Activated CD8-positive, alpha-beta memory T cell treated with anti-CD3 and anti-CD28 coated beads, Interleukin-2, amount 50 U/mL, for 4 hours (primary cell): ENCODE measurements at regions not wholly inside any gene's neighbourhood (a gene's known extent, or its start where the extent isn't known, plus 50 kb on each side); places are given as distances from the start of the nearest gene placed in this dataset.

Experiments used
- DNase-seq: peaks from one replicate; pipeline ENCODE4 v3.0.0-alpha.2; 2020

DNA sequence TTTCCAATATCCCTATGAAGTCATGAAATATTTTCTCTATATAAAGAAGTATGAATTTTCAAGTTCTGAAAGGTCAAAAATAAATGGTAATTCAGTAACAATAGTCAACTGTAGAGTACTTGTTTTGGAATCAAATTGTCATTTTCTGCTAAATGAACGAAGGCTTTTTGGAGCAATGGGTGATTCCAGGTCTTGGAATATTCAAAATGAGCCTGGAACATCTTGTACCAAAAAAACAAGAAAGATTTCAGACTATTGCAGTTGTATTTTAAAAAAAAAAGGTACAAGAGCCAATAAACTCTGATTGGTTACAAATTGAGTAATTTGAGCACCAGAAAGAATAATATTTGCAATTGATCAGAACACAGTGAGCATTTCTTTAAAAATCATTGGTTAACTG, 730.1 kb downstream of the DTWD2 start:
- no peak for DNase-seq

DNA sequence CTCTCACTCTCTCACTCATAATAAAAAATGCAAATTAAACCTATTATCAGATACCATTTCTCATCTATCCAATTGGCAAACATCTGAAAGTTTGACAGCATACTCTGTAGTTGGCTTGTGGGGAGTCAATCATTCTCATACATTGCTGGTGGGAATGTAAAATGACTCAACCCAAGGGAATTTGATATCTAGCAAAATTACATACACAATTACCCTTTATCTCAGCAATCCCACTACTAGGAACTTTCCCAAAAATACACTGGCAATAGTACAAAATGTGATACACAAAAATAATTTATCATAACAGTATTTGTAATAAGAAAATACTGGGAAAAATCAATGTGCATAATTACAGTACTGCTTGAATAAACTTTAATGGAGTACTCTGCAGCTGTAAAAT, 731.3 kb downstream of the DTWD2 start:
- DNase-seq: no peak

- DNase-seq: no peak
These were observed 734.9 kb downstream of the DTWD2 start for GRCh38 chr5:118253225-118254061.

DNA sequence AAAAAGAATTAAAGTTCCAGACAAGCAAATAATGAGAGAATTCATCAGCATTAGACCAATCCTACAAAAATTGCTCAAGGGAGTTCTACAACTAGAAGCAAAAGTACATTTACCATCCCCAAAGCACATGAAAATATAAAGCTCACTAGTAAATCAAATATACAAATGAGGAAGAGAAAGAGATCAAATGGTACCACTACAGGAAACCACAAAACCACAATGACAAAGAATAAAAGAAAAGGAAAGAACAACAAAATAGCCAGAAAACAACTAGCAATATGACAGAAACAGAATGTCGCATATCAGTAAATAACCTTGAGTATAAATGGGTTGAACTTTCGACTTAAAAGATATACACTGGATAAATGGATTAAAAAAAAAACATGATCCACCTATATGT, 739.0 kb downstream of the DTWD2 start:
- DNase-seq: no peak

GRCh38 chr5:118247458-118247857, 740.9 kb downstream of the DTWD2 start:
- no peak for DNase-seq

GRCh38 chr5:118243613-118244012, 744.7 kb downstream of the DTWD2 start:
- no peak for DNase-seq

- no peak for DNase-seq
These were observed 745.3 kb downstream of the DTWD2 start for GRCh38 chr5:118243068-118243467.

DNA sequence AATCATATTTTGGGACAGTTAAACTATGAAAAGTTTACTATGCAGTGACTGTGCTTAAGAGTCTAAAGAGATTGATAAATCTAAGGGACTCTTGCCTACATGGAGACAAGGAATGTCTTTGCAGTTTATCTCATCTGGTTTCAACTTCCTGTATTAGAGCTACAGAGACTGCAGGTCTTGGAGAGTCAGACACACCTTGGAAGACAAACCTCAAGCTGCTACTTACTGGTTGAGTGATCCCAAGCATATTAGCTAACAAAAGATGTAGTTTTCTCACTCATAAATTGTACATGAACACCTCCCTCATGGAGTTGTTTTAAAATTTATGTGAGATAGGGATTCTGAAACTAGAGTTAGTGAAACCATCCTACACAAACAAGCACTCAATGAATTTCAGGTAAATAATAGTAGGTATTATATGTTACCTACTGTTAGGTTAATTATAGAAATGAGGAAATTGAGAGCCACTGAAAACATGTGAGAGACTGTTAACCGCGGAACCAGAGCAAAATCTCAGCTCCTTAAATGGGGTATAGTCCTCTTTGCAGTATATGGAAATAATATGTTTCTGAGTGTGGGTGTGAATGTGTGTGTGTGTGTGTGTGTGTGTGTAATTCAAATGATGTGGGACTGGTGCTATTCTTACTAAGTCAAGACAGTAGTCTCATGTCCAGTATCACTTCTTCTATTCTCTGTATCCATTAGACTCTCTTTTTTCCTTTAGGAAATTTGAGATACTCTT, 752.1 kb downstream of the DTWD2 start:
- no peak for DNase-seq

GRCh38 chr5:118233606-118234005, 754.7 kb downstream of the DTWD2 start:
- no peak for DNase-seq

DNA sequence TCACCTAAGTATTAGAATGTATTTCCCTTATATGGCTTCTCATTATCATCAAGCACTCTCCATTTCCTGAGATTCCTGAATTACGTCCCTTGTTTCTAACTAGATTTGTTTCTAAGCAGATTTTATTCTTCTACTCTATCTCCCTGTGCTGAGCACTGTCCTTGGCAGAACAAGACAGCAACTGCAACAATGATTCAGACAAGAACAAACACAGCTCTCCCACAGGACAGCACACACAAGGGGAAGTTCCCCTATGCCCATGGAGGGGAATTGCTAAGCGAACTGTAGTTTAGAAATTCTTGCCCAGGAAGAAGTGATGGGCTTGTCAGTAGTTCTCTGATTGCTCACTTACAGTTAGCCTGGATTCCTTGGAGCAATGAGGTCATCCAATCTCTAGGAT, 759.9 kb downstream of the DTWD2 start:
- DNase-seq: no peak

DNA sequence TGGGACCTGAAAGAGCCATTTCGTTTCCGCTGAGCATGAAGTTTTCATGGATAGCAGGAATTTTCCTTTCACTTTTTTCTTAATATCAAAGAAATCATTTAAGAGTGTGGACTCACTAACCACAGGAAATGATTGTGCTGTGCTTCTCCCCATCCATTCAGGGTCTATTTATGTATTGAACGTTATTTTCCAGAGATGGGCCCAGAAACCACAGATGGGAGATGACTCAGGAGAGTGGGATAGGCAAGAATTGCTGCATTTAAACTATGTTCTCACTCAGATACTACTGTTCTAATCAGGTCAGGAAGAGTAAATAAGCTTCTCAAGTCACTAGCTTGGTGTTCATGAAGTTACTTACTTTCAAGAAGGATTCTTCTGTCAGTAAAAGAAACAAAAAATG, 763.8 kb downstream of the DTWD2 start:
- no peak for DNase-seq

DNA sequence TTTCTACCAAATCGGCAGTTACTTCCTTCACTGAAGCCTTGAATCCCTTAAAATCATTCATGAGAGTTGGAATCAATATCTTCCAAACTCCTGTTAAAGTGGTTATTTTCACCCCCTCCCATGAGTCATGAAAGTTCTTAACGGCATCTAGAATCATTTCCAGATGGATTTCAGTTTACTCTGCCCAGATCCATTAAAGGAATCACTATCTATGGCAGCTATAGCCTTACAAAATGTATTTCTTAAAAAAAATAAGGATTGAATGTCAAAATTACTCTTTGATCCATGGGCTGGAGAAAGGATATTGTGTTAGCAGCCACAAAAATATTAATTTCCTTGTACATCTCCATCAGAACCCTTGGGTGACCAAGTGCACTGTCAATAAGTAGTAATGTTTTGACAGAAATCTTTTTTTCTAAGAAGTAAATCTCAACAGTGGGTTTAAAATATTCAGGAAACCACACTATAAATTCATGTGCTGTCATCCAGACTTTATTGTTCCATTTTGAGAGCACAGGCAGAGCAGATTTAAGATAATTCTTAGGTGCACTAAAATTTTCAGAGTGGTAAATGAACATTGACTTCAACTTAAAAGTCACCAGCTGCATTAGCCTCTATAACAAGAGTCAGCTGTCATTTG, 767.7 kb downstream of the DTWD2 start:
- DNase-seq: no peak

- no peak for DNase-seq
These were observed 776.7 kb downstream of the DTWD2 start for GRCh38 chr5:118211606-118212005.

GRCh38 chr5:118208031-118208453, 780.3 kb downstream of the DTWD2 start:
- DNase-seq: no peak

- DNase-seq: no peak
These were observed 788.5 kb downstream of the DTWD2 start for GRCh38 chr5:118199801-118200200.

GRCh38 chr5:118196229-118196628, 792.1 kb downstream of the DTWD2 start:
- DNase-seq: no peak

DNA sequence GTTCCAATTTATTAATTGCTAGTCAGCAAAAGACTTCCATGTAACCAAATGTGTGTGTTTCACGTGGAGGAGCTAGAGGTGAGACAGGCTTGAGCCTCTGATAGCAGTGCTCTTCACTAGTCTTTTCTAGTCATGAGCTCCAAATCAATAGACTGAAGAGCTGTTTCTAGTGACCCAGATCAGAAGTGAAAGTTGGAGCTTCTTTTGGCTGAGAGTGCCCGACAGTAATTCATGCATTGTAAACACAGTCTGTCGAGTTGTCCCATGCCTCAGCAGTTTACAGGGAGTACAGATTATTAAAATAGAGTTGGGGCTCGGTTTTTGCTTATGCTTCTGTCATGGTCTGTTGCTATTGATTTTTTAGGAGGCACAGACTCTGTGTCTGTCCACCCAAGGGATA, 793.1 kb downstream of the DTWD2 start:
- no peak for DNase-seq

GRCh38 chr5:118193194-118193905, 795.0 kb downstream of the DTWD2 start:
- DNase-seq: no peak

DNA sequence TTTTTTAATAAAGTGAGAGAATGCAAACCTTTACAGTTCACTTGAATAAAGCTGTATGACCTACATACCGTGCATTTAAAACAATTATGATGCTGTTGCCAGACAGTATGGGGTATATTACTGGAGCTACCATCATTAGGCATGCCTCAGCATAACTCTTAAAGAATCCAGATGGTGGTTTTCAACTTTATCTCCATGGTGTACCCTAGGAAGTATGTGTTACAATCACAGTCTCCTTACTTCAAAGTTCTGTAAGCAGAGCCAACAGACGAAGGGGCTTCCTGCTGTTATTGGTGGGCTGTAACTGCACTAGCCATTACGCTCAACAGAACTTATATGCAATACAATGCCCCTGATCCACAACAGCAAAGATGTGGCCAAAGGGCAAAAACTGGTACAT, 803.3 kb downstream of the DTWD2 start:
- no peak for DNase-seq

DNA sequence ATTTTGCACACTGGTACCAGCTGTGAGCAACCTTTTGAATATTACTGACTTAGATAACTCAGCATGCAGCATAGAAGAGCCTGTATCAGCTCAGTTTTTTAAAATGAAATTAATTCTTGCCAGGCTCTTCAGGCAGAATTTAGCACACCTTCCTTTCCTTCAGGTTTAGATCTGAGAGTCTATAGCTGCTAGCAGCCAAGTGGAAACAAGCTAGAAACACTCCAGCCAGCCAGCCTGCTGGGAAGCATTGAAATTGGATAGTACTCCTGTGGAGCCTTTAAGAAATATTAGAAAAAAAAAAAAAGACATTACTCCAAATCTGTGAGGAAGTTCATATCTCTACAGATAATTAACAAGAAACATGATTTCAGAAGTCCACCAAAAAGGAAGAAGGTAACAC, 812.2 kb downstream of the DTWD2 start:
- no peak for DNase-seq

DNA sequence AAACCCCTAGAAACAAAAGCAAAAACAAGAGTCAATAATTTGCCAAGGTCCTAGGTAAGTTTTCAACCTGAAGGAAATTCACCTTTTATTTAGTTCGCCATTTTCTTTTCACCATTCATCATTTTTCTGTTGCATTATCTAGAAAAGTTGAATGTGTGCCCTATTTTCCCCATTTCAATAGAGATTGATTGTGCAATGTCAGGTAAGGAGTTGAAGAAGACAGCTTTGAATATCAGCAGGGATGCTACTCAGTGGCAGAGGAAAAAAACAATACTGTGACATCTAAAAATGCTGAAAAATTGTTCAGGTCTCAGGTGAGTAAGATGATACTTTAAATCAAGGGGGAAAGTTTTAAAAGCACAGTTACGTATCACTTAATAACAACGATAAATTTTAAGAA, 813.7 kb downstream of the DTWD2 start:
- no peak for DNase-seq

GRCh38 chr5:118173340-118173739, 815.0 kb downstream of the DTWD2 start:
- no peak for DNase-seq

DNA sequence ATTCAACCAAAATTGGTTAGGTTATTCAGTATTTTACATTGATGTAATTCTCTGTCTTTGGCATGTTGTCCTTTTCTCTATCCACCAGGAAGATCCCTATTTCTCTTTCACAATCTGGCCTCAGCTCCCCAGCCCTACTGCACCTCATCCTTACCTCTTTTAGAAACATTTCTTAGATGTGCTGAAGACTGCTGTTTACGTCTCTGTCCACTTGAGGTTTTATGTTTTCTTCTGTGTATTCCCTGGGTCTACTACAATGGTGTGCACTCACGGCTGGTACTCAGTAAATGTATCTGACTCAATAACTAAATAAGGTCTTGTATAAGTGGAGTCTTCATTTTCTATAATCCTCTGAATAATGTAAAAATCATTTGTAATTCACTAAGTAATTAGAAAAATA, 822.7 kb downstream of the DTWD2 start:
- no peak for DNase-seq
